Dermis blood vessel endothelial cell (primary cell): ENCODE measurements at regions not wholly inside any gene's neighbourhood (a gene's known extent, or its start where the extent isn't known, plus 50 kb on each side); places are given as distances from the start of the nearest gene placed in this dataset.

Experiments used
- DNase-seq: peaks from one replicate; pipeline ENCODE4 v3.0.0; 2010

GRCh38 chr13:70874636-70875035 lies 766.4 kb upstream of the KLHL1 start:
- DNase-seq = no peak

- no peak for DNase-seq
Observed at GRCh38 chr13:70864731-70865130, 756.5 kb upstream of the KLHL1 start.

- no peak for DNase-seq
Observed at GRCh38 chr13:70856711-70857110, 748.5 kb upstream of the KLHL1 start.

GRCh38 chr13:70856025-70856424 lies 747.8 kb upstream of the KLHL1 start:
- DNase-seq = no peak

GRCh38 chr13:70849222-70849621 lies 741.0 kb upstream of the KLHL1 start:
- DNase-seq = no peak

- DNase-seq = no peak
Observed at GRCh38 chr13:70844391-70845108, 736.3 kb upstream of the KLHL1 start.

- DNase-seq = no peak
Observed at GRCh38 chr13:70842062-70842644, 733.9 kb upstream of the KLHL1 start.

GRCh38 chr13:70841240-70842061 lies 733.2 kb upstream of the KLHL1 start:
- no peak for DNase-seq

GRCh38 chr13:70835371-70835770 lies 727.1 kb upstream of the KLHL1 start:
- DNase-seq = no peak

GRCh38 chr13:70829748-70830147 lies 721.5 kb upstream of the KLHL1 start:
- DNase-seq = no peak

GRCh38 chr13:70817576-70817975 lies 709.3 kb upstream of the KLHL1 start:
- DNase-seq = no peak

GRCh38 chr13:70816853-70817252 lies 708.6 kb upstream of the KLHL1 start:
- no peak for DNase-seq

- no peak for DNase-seq
Observed at GRCh38 chr13:70814684-70815083, 706.4 kb upstream of the KLHL1 start.

- no peak for DNase-seq
Observed at GRCh38 chr13:70812481-70812880, 704.2 kb upstream of the KLHL1 start.

GRCh38 chr13:70809588-70809987 lies 701.3 kb upstream of the KLHL1 start:
- no peak for DNase-seq

GRCh38 chr13:70798385-70798784 lies 690.1 kb upstream of the KLHL1 start:
- no peak for DNase-seq

GRCh38 chr13:70795484-70795883 lies 687.2 kb upstream of the KLHL1 start:
- no peak for DNase-seq

- no peak for DNase-seq
Observed at GRCh38 chr13:70792121-70792520, 683.9 kb upstream of the KLHL1 start.

- no peak for DNase-seq
Observed at GRCh38 chr13:70789751-70790150, 681.5 kb upstream of the KLHL1 start.

GRCh38 chr13:70788074-70788473 lies 679.8 kb upstream of the KLHL1 start:
- DNase-seq = no peak

GRCh38 chr13:70784207-70784989 lies 676.1 kb upstream of the KLHL1 start:
- DNase-seq = no peak

- no peak for DNase-seq
Observed at GRCh38 chr13:70769817-70770216, 661.6 kb upstream of the KLHL1 start.

GRCh38 chr13:70758932-70759331 lies 650.7 kb upstream of the KLHL1 start:
- DNase-seq = no peak
